Fibroblast of lung (primary cell): ENCODE measurements at regions not wholly inside any gene's neighbourhood (a gene's known extent, or its start where the extent isn't known, plus 50 kb on each side); places are given as distances from the start of the nearest gene placed in this dataset.

Experiments used
- EZH2 ChIP-seq: IDR thresholded peaks from 2 replicates; pipeline ENCODE4 v1.5.1; 2012; ENCODE audit warnings: low read length, control low read depth, mild to moderate bottlenecking; ENCODE audit errors: missing control alignments
- TF ChIP-seq, protein P1 (sequence below), 2 donors: IDR thresholded peaks in 1 of 2; conservative IDR thresholded peaks in 1 of 2; 1 replicate in 1 of 2; 2 replicates in 1 of 2; pipeline ENCODE4 v1.5.1; 2011 to 2012; ENCODE audit warnings: low read length in 2 of 2, control low read depth in 1 of 2, inconsistent platforms in 1 of 2, low read depth in 1 of 2, mild to moderate bottlenecking in 1 of 2

DNA sequence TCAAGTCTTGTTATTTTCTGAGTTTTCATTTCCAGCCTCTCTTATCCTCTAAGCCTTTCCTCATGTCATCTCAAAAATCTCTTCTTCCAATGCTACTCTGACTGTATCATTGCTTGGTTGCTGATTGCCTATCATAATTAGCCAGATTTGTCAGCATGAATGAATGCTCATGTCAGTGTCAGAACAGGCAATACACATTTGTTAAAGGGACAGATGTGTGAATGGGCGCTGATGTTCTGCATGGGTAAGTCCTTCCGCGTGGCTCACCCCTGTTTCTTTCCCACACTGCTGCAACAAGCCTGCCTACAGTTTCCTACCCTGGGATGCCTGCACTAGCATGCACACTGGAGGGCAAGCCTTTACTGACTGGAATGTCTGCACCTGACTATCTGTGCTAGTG is 100.6 kb downstream of the RHOU start:
- TF ChIP-seq, protein P1, sequence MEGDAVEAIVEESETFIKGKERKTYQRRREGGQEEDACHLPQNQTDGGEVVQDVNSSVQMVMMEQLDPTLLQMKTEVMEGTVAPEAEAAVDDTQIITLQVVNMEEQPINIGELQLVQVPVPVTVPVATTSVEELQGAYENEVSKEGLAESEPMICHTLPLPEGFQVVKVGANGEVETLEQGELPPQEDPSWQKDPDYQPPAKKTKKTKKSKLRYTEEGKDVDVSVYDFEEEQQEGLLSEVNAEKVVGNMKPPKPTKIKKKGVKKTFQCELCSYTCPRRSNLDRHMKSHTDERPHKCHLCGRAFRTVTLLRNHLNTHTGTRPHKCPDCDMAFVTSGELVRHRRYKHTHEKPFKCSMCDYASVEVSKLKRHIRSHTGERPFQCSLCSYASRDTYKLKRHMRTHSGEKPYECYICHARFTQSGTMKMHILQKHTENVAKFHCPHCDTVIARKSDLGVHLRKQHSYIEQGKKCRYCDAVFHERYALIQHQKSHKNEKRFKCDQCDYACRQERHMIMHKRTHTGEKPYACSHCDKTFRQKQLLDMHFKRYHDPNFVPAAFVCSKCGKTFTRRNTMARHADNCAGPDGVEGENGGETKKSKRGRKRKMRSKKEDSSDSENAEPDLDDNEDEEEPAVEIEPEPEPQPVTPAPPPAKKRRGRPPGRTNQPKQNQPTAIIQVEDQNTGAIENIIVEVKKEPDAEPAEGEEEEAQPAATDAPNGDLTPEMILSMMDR (conservative IDR thresholded peaks at IDR 0.05 in 1 of 2, IDR thresholded peaks at IDR 0.05 in 1 of 2; ENCODE audit: low read depth in 1 of 2, low read length in 2 of 2): no peak
- no peak for TF ChIP-seq EZH2
